Retinal pigment epithelial cell (primary cell): ENCODE measurements at regions not wholly inside any gene's neighbourhood (a gene's known extent, or its start where the extent isn't known, plus 50 kb on each side); places are given as distances from the start of the nearest gene placed in this dataset.
"Not testable (repeated sequence)": the region's sequence is repeated elsewhere in the genome, so short reads cannot be mapped to it uniquely, and the experiment has no call there.

Experiments used
- DNase-seq: peaks from one replicate; pipeline ENCODE4 v3.0.0-alpha.2; 2010; ENCODE audit warnings: low read depth
- H3K4me3 ChIP-seq: 2 replicates; pipeline ENCODE4 v1.5.1; 2011; ENCODE audit warnings: mild to moderate bottlenecking, low read length, control low read depth, moderate library complexity
- TF ChIP-seq, protein P1 (sequence below): conservative IDR thresholded peaks from 2 replicates; pipeline ENCODE4 v1.5.1; 2011; ENCODE audit warnings: low read depth, low read length, control low read depth, inconsistent platforms

DNA sequence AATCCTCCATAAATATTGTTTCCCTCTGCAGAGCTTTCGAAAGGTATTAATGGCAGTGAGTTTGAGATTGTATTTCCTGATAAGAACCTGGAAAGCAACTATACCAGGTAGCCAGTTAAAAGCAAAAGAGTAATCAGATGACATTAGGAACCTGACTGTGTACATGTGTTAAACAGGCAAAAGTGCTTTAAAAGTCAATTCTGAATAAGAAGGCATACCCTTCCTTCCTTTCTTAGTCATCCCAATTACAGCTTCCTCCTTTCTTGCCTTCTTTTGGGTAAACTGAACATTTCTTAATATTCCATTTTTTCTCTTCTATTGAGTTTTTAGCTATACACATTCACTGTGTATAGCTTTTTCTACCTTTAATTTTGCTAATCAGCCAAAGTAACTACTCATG is 144.7 kb downstream of the ZNF281 start:
- no peak overlapping the region for H3K4me3 ChIP-seq
- TF ChIP-seq, protein P1, sequence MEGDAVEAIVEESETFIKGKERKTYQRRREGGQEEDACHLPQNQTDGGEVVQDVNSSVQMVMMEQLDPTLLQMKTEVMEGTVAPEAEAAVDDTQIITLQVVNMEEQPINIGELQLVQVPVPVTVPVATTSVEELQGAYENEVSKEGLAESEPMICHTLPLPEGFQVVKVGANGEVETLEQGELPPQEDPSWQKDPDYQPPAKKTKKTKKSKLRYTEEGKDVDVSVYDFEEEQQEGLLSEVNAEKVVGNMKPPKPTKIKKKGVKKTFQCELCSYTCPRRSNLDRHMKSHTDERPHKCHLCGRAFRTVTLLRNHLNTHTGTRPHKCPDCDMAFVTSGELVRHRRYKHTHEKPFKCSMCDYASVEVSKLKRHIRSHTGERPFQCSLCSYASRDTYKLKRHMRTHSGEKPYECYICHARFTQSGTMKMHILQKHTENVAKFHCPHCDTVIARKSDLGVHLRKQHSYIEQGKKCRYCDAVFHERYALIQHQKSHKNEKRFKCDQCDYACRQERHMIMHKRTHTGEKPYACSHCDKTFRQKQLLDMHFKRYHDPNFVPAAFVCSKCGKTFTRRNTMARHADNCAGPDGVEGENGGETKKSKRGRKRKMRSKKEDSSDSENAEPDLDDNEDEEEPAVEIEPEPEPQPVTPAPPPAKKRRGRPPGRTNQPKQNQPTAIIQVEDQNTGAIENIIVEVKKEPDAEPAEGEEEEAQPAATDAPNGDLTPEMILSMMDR, result no peak
- DNase-seq, result no peak

DNA sequence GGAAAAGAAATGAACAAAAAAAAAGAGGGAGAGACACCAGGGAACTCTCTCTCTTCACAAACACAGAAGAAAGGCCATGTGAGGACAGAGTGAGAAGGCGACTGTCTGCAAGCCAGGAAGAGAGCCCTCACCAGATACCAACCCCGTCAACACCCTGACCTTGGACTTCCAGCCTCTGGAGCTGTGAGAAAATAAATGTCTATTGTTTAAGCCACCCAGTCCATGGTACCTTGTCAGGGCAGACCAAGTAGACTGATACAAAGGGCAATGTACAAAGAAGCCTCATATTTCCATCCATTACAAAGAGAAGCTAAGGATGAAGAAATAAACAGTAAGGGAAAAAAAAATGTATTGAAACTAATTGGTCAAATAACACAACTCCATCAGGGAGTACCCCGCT is 146.6 kb downstream of the ZNF281 start:
- DNase-seq, result no peak
- TF ChIP-seq, protein P1, result no peak
- no peak overlapping the region for H3K4me3 ChIP-seq

DNA sequence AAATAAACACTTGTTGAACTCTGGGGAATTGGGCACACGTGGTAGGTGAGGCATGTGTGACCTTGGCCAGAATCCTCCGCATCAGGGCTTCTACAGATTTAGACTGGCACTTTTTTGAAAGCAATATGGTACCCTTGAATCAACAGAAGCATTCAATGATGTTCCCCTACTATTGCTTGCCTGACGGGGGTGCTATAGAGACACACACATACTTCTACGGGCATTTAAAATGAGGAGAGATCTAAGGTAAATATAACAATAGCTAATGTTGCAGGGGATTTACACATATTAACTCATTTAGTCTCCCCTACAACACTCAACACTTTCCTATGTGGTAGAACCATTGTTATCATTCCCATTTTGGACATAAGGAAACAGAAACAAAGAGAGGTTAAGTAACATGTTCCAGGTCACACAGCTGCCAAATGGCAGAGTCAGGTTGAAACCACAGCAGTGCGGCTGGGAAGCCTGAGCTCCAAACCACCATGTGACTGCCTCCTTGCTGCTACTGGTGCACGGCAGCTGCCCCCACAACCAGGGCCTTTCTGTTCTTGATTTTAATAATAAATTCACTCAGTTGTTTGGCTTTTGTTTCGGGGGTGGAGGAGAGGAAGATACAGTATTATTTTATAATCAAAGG is 147.4 kb downstream of the ZNF281 start:
- TF ChIP-seq, protein P1, result peak; percentile 19
- DNase-seq, result no peak
- H3K4me3 ChIP-seq, result no peak overlapping the region

DNA sequence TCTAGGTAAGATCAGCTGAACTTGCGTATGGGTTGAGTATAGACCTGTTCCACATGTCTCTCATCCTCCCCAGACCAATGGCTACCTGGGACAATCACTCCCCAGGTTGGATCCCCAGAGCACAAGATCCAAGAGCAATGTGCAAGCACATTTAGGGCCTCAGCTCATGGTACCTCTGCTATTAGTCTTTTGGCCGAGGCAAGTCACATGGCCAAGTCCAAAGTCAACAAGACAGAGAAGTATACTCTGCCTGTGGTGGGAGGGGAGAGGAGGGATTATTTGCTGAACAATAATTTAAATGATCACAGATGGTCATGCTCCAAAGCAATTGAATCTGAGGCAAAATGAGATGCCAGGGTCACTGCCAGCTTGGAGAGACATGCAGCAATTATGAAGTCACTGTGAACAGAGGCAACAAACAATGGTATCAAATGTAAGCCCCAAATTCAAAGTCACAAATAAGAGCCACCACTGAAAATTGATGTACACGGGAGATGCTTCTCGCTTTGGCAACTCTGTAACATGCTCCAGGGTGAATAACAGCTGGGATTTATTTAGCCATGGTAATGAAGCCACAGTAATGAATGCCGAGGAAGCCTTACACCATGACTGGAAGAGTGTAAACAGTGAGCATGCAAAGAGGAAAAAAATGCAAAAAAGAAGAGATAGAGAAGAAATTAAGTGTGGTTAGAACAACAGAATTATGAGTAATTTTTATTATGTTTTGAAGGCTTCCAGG is 149.1 kb downstream of the ZNF281 start:
- TF ChIP-seq, protein P1, result no peak
- DNase-seq, result no peak
- no peak overlapping the region for H3K4me3 ChIP-seq

DNA sequence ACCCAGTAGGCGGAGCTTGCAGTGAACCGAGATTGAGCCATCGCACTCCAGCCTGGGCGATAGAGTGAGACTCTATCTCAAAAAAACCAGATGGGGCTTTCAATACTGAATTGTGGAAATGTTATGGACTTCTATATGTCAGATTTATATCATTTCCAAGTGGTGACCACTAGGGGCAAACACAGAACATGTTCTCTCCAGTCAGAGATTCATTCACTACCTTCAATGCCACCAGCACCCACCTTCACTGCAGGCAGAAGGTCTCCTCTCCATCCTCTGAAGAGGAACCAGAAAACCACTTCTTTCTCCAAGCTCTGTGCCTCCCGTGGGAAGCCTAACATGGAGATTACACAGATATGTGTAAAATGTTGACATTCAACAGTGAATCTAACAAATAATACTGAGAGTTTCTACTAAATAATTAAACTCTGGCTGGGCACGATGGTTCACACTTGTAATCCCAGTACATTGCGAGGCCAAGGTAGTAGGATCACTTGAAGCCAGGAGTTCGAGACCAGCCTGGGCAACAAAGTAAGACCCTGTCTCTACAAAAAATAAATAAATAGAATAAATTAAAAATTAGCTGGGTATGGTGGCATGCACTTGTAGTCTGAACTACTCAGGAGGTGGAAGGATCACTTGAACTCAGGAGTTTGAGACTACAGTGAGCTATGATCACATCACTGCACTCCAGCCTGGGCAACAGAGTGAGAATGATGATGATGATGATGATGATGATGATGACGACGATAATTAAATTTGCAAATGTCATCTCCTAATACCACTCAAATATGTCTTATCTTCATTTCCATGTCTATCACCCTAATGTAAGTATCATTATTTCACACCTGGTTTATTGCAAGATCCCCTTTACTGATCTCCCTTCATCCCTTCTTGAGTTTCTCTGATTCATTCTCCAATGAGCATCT is 151.1 kb downstream of the ZNF281 start:
- TF ChIP-seq, protein P1, result peak; percentile 61
- no peak overlapping the region for H3K4me3 ChIP-seq
- DNase-seq, result no peak

DNA sequence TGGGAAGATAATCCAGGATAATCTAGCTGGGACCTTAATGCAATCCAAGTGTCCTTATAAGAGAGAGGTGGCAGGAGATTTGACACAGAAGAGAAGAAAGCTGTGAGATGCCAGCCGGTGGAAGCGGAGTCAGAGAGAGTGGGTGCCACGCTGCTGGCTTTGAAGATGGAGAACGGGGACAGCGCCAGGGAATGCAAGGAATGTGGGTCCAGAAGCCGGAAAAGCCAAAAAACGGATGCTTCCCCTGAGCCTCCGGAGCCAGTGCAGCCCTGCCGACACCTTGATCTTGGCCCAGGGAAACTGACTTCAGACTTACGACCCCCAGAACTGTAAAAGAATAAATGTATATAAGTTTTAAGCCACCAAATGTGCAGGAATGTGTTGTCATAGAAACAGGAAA is 152.6 kb downstream of the ZNF281 start:
- TF ChIP-seq, protein P1, result no peak
- no peak overlapping the region for H3K4me3 ChIP-seq
- DNase-seq, result no peak

DNA sequence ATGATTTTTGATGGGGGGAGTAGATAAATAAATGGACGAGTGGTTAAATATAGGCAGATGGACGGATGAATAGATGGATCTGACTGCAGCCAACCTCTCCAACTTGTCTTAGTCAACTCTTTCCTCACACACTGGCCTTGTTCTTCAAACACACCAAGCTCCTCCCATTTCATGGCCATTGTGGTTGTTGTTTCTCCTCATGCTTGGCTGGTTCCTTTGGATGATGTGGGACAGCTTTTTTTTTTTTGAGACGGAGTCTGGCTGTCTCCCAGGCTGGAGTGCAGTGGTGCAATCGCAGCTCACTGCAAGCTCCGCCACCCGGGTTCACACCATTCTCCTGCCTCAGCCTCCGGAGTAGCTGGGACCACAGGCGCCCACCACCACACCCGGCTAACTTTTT is 155.2 kb downstream of the ZNF281 start:
- H3K4me3 ChIP-seq, DNase-seq: not testable (repeated sequence)
